ENCODE measurements at regions not wholly inside any gene's neighbourhood (a gene's known extent, or its start where the extent isn't known, plus 50 kb on each side); places are given as distances from the start of the nearest gene placed in this dataset.

DNA sequence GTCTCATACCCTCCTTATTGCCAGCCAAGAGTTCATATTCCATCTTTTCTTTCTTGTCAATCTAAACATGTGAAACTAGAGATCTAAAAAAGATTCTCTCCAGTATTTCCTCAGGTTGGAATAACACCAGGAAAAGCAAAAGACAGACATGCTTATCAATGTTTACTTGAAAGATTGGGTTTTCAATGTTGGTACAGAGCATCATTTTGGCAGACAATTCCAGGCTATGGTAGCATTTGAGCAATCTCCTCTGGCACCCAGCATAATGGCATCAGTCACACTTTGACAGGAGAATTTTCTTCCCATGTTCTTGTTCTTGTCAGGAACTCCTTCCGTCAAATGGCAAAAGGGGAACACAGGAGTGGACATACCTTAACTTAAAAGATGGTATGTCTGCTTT lies 61.0 kb upstream of the RARB start (continued):
- TF ChIP-seq KDM1A (IDR thresholded peaks at IDR 0.05; ENCODE audit: borderline replicate concordance, low read length) (no peak), YY1 (IDR thresholded peaks at IDR 0.05; ENCODE audit: low read depth, low read length) (no peak), ASH2L (IDR thresholded peaks at IDR 0.05; ENCODE audit: low read length) (no peak), RXRA (IDR thresholded peaks at IDR 0.05; ENCODE audit: insufficient read depth, low read depth, low read length) (no peak)

Measured in H1 (cell line).